NOMO-1 treated with DMSO at 0.1 percent for 48 hours (cell line): ENCODE measurements at regions not wholly inside any gene's neighbourhood (a gene's known extent, or its start where the extent isn't known, plus 50 kb on each side); places are given as distances from the start of the nearest gene placed in this dataset.

Experiments
- DNase-seq: peaks from one replicate; lab custom pipeline; 2025; ENCODE audit not compliant: unreplicated experiment; lab: John Stamatoyannopoulos, UW

GRCh38 chr2:120453635-120453998 is 107.7 kb downstream of the INHBB start:
- no peak for DNase-seq

- DNase-seq = no peak
Measured at GRCh38 chr2:120454654-120455385, 108.9 kb downstream of the INHBB start.

- no peak for DNase-seq
Measured at GRCh38 chr2:120455390-120455789, 109.5 kb downstream of the INHBB start.

GRCh38 chr2:120456867-120457266 is 110.9 kb downstream of the INHBB start:
- no peak for DNase-seq

GRCh38 chr2:120460511-120460910 is 114.6 kb downstream of the INHBB start:
- DNase-seq = no peak

- DNase-seq = no peak
Measured at GRCh38 chr2:120461092-120461491, 115.2 kb downstream of the INHBB start.

GRCh38 chr2:120461546-120462537 is 115.9 kb downstream of the INHBB start:
- no peak for DNase-seq

GRCh38 chr2:120463527-120463926 is 117.6 kb downstream of the INHBB start:
- DNase-seq = no peak

- no peak for DNase-seq
Measured at GRCh38 chr2:120463996-120464395, 118.1 kb downstream of the INHBB start.

- no peak for DNase-seq
Measured at GRCh38 chr2:120464448-120464931, 118.6 kb downstream of the INHBB start.

- no peak for DNase-seq
Measured at GRCh38 chr2:120465012-120465700, 119.2 kb downstream of the INHBB start.

- DNase-seq = no peak
Measured at GRCh38 chr2:120465701-120465988, 119.7 kb downstream of the INHBB start.

GRCh38 chr2:120465989-120466703 is 120.2 kb downstream of the INHBB start:
- no peak for DNase-seq

- DNase-seq = no peak
Measured at GRCh38 chr2:120466704-120467054, 120.7 kb downstream of the INHBB start.

- no peak for DNase-seq
Measured at GRCh38 chr2:120468136-120468535, 122.2 kb downstream of the INHBB start.

- DNase-seq = no peak
Measured at GRCh38 chr2:120469426-120469825, 123.5 kb downstream of the INHBB start.

GRCh38 chr2:120470041-120470965 is 124.4 kb downstream of the INHBB start:
- peak; percentile 49 for DNase-seq

- no peak for DNase-seq
Measured at GRCh38 chr2:120471166-120471565, 125.2 kb downstream of the INHBB start.

GRCh38 chr2:120472031-120472430 is 126.1 kb downstream of the INHBB start:
- DNase-seq = no peak

- DNase-seq = no peak
Measured at GRCh38 chr2:120472891-120473309, 127.0 kb downstream of the INHBB start.
